SK-N-SH (cell line): ENCODE measurements at regions not wholly inside any gene's neighbourhood (a gene's known extent, or its start where the extent isn't known, plus 50 kb on each side); places are given as distances from the start of the nearest gene placed in this dataset.

ENCODE experiments used
- CTCF ChIA-PET: fragments of 300-600, 350-600 bp; formaldehyde crosslinking; extraction: SDS; loops from one replicate; lab custom pipeline; 2021; lab: Yijun Ruan, JAX
- POLR2A ChIA-PET: fragments of 350-600 bp; sonication (Branson Sonifier 250); formaldehyde crosslinking; extraction: SDS; loops from one replicate; lab custom pipeline; 2020; ENCODE audit warnings: antibody characterized with exemption, inconsistent platforms; lab: Yijun Ruan, JAX
- DNase-seq: peaks from one replicate; pipeline ENCODE4 v3.0.0; 2012
- H2AFZ ChIP-seq: fragments of 200-600 bp; sonication (generic); 2 replicates; pipeline ENCODE4 v1.8.1; 2016; ENCODE audit warnings: antibody characterized with exemption, mild to moderate bottlenecking, low read depth
- H3F3A ChIP-seq: fragments of 200-600 bp; sonication (generic); replicated peaks from 2 replicates; pipeline ENCODE3; 2016; ENCODE audit warnings: antibody characterized with exemption, mild to moderate bottlenecking; ENCODE audit not compliant: insufficient read depth
- H3K27ac ChIP-seq, 2 experiments: fragments of 200-500 bp in 1 of 2; fragments of 200-600 bp in 1 of 2; sonication (Bioruptor generic) in 1 of 2; sonication (generic), shearing (Covaris generic) in 1 of 2; 2 replicates each; pipeline versions ENCODE4 v1.5.1 to v1.6.1; 2014 to 2016; ENCODE audit warnings: low read depth in 2 of 2, inconsistent platforms in 1 of 2, low read length in 1 of 2, mild to moderate bottlenecking in 1 of 2, mixed read lengths in 1 of 2
- H3K27me3 ChIP-seq: fragments of 200-600 bp; sonication (generic), shearing (Covaris generic); 2 replicates; pipeline ENCODE4 v1.6.1; 2016; ENCODE audit warnings: mixed run types; ENCODE audit not compliant: insufficient read depth
- H3K36me3 ChIP-seq, 2 experiments: fragments of 200-500 bp in 1 of 2; fragments of 200-600 bp in 1 of 2; sonication (Bioruptor generic) in 1 of 2; sonication (generic) in 1 of 2; replicated peaks in 1 of 2; 2 replicates each; pipeline versions ENCODE3 to v1.5.1; 2014 to 2016; ENCODE audit warnings: low read length in 1 of 2, mild to moderate bottlenecking in 1 of 2; ENCODE audit not compliant: insufficient read depth in 2 of 2, control insufficient read depth in 1 of 2
- H3K4me1 ChIP-seq, 2 experiments: fragments of 200-500 bp in 1 of 2; fragments of 200-600 bp in 1 of 2; sonication (Bioruptor generic) in 1 of 2; sonication (generic), shearing (Covaris generic) in 1 of 2; 2 replicates each; pipeline versions ENCODE4 v1.5.1 to v1.6.1; 2014 to 2016; ENCODE audit warnings: low read depth in 1 of 2, low read length in 1 of 2, mixed run types in 1 of 2; ENCODE audit not compliant: insufficient read depth in 2 of 2, control insufficient read depth in 1 of 2
- H3K4me2 ChIP-seq: fragments of 200-600 bp; sonication (generic), shearing (Covaris generic); 2 replicates; pipeline ENCODE4 v1.6.1; 2017; ENCODE audit warnings: mixed run types
- H3K4me3 ChIP-seq, 2 experiments: fragments of 200-500 bp in 1 of 2; fragments of 200-600 bp in 1 of 2; sonication (Bioruptor generic) in 1 of 2; sonication (generic), shearing (Covaris generic) in 1 of 2; 2 replicates each; pipeline versions ENCODE4 v1.5.1 to v1.8.1; 2014 to 2016; ENCODE audit warnings: low read depth in 2 of 2, inconsistent platforms in 1 of 2, low read length in 1 of 2, mild to moderate bottlenecking in 1 of 2, mixed read lengths in 1 of 2, moderate library complexity in 1 of 2
- H3K79me2 ChIP-seq: fragments of 200-600 bp; sonication (generic); 2 replicates; pipeline ENCODE4 v1.8.1; 2017; ENCODE audit warnings: mild to moderate bottlenecking; ENCODE audit not compliant: insufficient read depth
- H3K9ac ChIP-seq: fragments of 200-600 bp; sonication (generic); 2 replicates; pipeline ENCODE4 v1.6.1; 2017; ENCODE audit warnings: mixed run types
- H3K9me2 ChIP-seq: fragments of 200-600 bp; sonication (generic); 2 replicates; pipeline ENCODE4 v1.6.1; 2017; ENCODE audit warnings: mixed run types
- H3K9me3 ChIP-seq: fragments of 200-600 bp; sonication (generic); 2 replicates; pipeline ENCODE4 v1.6.1; 2017; ENCODE audit warnings: mixed run types, mild to moderate bottlenecking, moderate library complexity
- H4K20me1 ChIP-seq: fragments of 200-600 bp; sonication (generic); 2 replicates; pipeline ENCODE4 v1.6.1; 2017; ENCODE audit warnings: mild to moderate bottlenecking, mixed run types; ENCODE audit not compliant: insufficient read depth
- FOSL2 ChIP-seq: IDR thresholded peaks from 2 replicates; pipeline ENCODE4 v1.4.0; 2012; ENCODE audit warnings: low read depth, mild to moderate bottlenecking, moderate library complexity, borderline replicate concordance
- MEF2A ChIP-seq: IDR thresholded peaks from 2 replicates; pipeline ENCODE4 v1.4.0; 2012; ENCODE audit warnings: low read depth, borderline replicate concordance
- NFIC ChIP-seq: IDR thresholded peaks from 2 replicates; pipeline ENCODE4 v1.4.0; 2012; ENCODE audit warnings: borderline replicate concordance
- NRF1 ChIP-seq: IDR thresholded peaks from 2 replicates; pipeline ENCODE4 v1.6.1; 2012; ENCODE audit warnings: low read depth, mild to moderate bottlenecking, low read length
- RXRA ChIP-seq: IDR thresholded peaks from 2 replicates; pipeline ENCODE4 v1.4.0; 2012; ENCODE audit warnings: low read depth, mild to moderate bottlenecking, borderline replicate concordance
- TAF1 ChIP-seq: IDR thresholded peaks from 2 replicates; pipeline ENCODE4 v1.6.1; 2012; ENCODE audit warnings: low read depth, mild to moderate bottlenecking, low read length, moderate library complexity, borderline replicate concordance
- WGBS: methylation state at CpG from one replicate; pipeline ENCODE4 v1.1.6; 2017; ENCODE audit warnings: low lambda C conversion rate; 5-methylcytosine and 5-hydroxymethylcytosine counted together
- TF ChIP-seq, protein P1 (sequence below): fragments of 200-600 bp; sonication (generic); IDR thresholded peaks from 2 replicates; pipeline ENCODE4 v1.6.1; 2017; ENCODE audit warnings: antibody characterized with exemption, mild to moderate bottlenecking, moderate library complexity
- TF ChIP-seq, protein P2 (sequence below): IDR thresholded peaks from 2 replicates; pipeline ENCODE4 v1.4.0; 2012; ENCODE audit warnings: low read depth

DNA sequence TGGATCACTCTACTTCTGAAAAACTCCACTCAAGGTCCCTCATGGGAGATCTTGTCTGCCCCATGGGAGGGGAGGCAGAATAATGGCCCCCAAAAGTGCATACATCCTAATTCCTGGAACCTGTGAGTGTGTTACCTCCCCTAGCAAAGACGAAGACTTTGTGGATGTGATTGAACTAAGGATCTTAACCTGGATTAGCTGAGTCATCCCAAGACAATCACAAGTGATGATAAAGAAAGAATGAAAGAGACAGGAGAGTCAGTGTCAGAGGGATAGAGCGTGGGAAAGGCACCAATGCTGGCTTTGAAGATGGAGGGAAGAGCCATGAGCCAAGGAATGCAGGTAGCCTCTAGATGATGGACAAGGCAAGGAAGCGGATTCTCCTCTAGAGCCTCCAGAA lies 374.7 kb upstream of the DYNLRB2 start (continued):
- TF ChIP-seq MEF2A, result no peak
- no peak for TF ChIP-seq NRF1

DNA sequence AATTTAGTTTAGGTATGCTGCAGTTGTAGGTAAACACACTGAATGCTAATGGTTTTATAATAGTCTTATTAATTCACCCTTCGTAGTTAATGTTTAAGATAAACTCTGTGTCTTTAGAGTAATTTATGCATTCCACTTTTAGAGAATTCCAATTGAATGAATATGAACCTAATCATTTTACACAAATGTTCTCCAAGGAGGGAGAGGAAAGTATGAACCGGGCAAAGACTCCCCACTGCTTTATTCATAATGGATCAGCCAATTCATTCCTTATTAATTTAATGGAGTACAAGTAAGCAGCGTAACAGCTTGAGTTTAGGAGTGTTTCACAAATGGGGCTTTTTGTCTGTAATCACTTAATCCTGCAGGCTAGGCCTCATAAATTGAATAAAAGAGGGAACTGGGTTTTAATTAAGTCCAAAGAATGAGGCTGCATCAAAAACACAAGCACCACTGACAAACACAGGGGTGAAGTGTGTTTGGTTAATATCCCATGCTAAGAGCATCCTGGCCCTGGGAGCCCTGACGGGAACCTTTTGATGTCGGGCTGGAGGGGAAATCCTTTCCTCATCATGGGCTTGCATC lies 375.7 kb upstream of the DYNLRB2 start:
- WGBS, result 35% methylated on average over 5 of the region's 5 CpGs

DNA sequence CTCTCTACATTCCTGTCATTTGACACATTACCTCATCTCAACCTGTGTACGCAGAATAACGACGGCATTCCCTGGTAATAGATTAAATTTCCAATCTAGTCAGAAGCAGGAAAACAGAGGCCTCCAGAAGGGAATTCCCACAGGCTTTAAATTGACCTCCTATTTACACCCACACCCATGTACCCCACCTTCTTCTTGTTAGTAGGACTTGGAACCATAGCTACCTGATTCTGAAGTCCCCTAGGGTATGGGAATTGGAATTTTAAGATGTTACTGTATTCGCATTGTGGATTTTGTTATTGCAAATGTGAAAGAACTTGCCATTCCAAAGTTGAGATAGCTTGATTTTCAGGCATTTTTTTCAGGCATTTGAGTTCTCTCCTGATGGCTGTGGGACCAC lies 377.5 kb upstream of the DYNLRB2 start:
- Histone ChIP-seq H3K4me1 (peaks cover 0 to 2% of the 10 kb centered on the region in 2 experiments; a peak in 1 of 4 replicates), H3K9me3 (no peaks in the 10 kb centered on the region), H3K4me2 (no peak overlapping the region), H3F3A (no peaks in the 10 kb centered on the region), H3K9ac (no peak overlapping the region), H2AFZ (no peak overlapping the region), H3K9me2 (no peaks in the 10 kb centered on the region), H3K79me2 (no peaks in the 10 kb centered on the region), H3K27me3 (no peaks in the 10 kb centered on the region), H3K27ac (no peak overlapping the region), H3K36me3 (no peaks in the 10 kb centered on the region), H4K20me1 (no peaks in the 10 kb centered on the region), H3K4me3 (no peak overlapping the region)
- 77% methylated on average over 4 of the region's 4 CpGs for WGBS
- POLR2A ChIA-PET, result no interaction called here
- no peak for DNase-seq
- no peak for TF ChIP-seq RXRA
- no peak for TF ChIP-seq NRF1
- TF ChIP-seq FOSL2, result no peak
- TF ChIP-seq, protein P1, sequence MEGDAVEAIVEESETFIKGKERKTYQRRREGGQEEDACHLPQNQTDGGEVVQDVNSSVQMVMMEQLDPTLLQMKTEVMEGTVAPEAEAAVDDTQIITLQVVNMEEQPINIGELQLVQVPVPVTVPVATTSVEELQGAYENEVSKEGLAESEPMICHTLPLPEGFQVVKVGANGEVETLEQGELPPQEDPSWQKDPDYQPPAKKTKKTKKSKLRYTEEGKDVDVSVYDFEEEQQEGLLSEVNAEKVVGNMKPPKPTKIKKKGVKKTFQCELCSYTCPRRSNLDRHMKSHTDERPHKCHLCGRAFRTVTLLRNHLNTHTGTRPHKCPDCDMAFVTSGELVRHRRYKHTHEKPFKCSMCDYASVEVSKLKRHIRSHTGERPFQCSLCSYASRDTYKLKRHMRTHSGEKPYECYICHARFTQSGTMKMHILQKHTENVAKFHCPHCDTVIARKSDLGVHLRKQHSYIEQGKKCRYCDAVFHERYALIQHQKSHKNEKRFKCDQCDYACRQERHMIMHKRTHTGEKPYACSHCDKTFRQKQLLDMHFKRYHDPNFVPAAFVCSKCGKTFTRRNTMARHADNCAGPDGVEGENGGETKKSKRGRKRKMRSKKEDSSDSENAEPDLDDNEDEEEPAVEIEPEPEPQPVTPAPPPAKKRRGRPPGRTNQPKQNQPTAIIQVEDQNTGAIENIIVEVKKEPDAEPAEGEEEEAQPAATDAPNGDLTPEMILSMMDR, result no peak
- CTCF ChIA-PET, result no interaction called here

More for the DNA sequence above, 375.7 kb upstream of the DYNLRB2 start:
- Histone ChIP-seq H3K4me3 (no peak overlapping the region), H4K20me1 (no peaks in the 10 kb centered on the region), H3K27me3 (no peaks in the 10 kb centered on the region), H3K9me3 (no peaks in the 10 kb centered on the region; the same call in 1 of the 2 replicates), H3K9ac (no peak overlapping the region), H3K79me2 (no peaks in the 10 kb centered on the region), H3K27ac (no peak overlapping the region), H3K4me2 (no peak overlapping the region), H3K36me3 (no peaks in the 10 kb centered on the region), H2AFZ (no peak overlapping the region), H3K9me2 (no peaks in the 10 kb centered on the region), H3F3A (no peaks in the 10 kb centered on the region), H3K4me1 (peaks cover 0 to 2% of the 10 kb centered on the region in 2 experiments; a peak in 1 of 4 replicates)
- TF ChIP-seq, protein P1, result no peak
- no peak for TF ChIP-seq NRF1
- TF ChIP-seq RXRA, result no peak
- TF ChIP-seq NFIC, result no peak
- no peak for TF ChIP-seq TAF1
- TF ChIP-seq, protein P2, sequence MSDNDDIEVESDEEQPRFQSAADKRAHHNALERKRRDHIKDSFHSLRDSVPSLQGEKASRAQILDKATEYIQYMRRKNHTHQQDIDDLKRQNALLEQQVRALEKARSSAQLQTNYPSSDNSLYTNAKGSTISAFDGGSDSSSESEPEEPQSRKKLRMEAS, result no peak
- no peak for TF ChIP-seq FOSL2
- ChIA-PET CTCF (interaction anchor here (0.6 kb wide), 1 partner anchor 201 kb away, joined by 3 read pairs; no protein-coding TSS in a partner anchor), POLR2A (no interaction called here)
- no peak for DNase-seq
